Muscle of leg (tissue), 3 donors: ENCODE measurements at regions not wholly inside any gene's neighbourhood (a gene's known extent, or its start where the extent isn't known, plus 50 kb on each side); places are given as distances from the start of the nearest gene placed in this dataset.

Source experiments
- DNase-seq: peaks from one replicate; pipeline ENCODE4 v3.0.0; 2013
- H3K27ac ChIP-seq: one replicate; pipeline ENCODE4 v1.5.1; 2013; ENCODE audit warnings: mild to moderate bottlenecking, low read length, control low read depth
- H3K27me3 ChIP-seq: one replicate; pipeline ENCODE4 v1.6.1; 2013; ENCODE audit warnings: low read length; ENCODE audit not compliant: control insufficient read depth, insufficient read depth
- H3K36me3 ChIP-seq: one replicate; pipeline ENCODE4 v1.6.1; 2013; ENCODE audit warnings: low read length; ENCODE audit not compliant: control insufficient read depth, insufficient read depth
- H3K4me1 ChIP-seq: one replicate; pipeline ENCODE4 v1.6.1; 2013; ENCODE audit warnings: low read length; ENCODE audit not compliant: control insufficient read depth, insufficient read depth
- H3K4me3 ChIP-seq: one replicate; pipeline ENCODE4 v1.5.1; 2013; ENCODE audit warnings: low read length, control low read depth
- H3K9me3 ChIP-seq: replicated peaks from 2 replicates; pipeline ENCODE4 v1.6.1; 2013; ENCODE audit warnings: low read depth, low read length; ENCODE audit not compliant: control insufficient read depth
- WGBS: methylation state at CpG from one replicate; pipeline ENCODE4 v1.1.5; 2013; ENCODE audit warnings: missing lambda C conversion rate; ENCODE audit not compliant: insufficient coverage; 5-methylcytosine and 5-hydroxymethylcytosine counted together

DNA sequence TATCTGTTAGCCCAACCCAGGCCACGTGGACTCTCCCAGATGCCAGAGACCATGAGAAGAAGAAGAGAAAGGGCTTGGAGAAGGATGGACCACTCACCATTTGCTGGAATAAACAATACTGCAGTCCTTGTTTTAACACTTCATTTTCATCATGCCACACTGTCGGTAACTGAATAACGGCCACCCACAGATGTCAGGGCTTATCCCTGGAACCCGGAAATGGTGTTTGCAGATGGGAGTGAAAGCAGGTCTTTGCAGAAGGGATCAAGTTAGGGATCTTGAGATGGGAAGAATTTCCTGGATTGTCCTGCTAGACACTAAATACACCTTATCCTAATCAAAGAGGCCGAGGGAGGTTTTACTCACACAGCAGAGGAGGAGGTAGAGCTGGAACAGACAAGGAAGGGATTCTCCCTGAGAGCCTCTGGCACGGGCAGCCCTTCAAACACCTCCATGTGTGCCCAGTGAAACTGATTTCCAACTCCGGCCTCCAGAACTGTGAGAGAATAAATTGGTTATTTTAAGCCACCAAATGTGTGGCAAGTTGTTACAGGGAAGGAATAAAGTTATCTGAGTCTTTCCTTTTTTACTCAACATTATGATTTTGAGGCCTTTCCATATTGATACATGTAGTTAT, 56.3 kb upstream of the SFMBT2 start:
- Histone ChIP-seq H3K36me3 (no peaks in the 10 kb centered on the region), H3K4me3 (no peak overlapping the region), H3K4me1 (no peaks in the 10 kb centered on the region), H3K27me3 (no peaks in the 10 kb centered on the region), H3K27ac (no peak overlapping the region), H3K9me3 (no peaks in the 10 kb centered on the region)
- 67% methylated on average over 1 of the region's 7 CpGs for WGBS
- no peak for DNase-seq

DNA sequence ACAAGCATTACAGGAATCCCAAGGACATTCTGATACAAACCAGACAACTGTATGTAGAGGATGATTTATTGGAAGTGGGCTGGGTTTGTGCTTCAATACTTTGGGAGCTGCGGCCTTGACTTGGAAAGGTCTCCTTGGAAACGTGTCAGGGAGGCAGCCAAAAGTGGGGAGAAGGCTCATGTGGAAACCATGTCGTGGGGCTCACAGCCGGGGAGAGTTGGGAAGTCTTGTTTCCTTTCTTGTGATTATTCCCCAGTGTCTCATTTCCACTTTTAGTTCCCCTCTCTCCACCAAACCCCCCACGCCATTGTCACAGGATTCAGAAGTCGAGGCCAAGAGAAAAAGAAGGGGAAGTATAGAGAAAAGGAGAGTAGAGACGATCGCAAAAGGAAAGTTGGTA, 53.9 kb upstream of the SFMBT2 start:
- H3K36me3 ChIP-seq, result no peaks in the 10 kb centered on the region
- H3K4me3 ChIP-seq, result no peak overlapping the region
- 41% methylated on average over 2 of the region's 8 CpGs for WGBS
- H3K27ac ChIP-seq, result no peak overlapping the region
- peak; percentile 52 for DNase-seq
- H3K27me3 ChIP-seq, result no peaks in the 10 kb centered on the region
- no peaks in the 10 kb centered on the region for H3K9me3 ChIP-seq
- no peaks in the 10 kb centered on the region for H3K4me1 ChIP-seq
